ENCODE measurements at regions not wholly inside any gene's neighbourhood (a gene's known extent, or its start where the extent isn't known, plus 50 kb on each side); places are given as distances from the start of the nearest gene placed in this dataset.

DNA sequence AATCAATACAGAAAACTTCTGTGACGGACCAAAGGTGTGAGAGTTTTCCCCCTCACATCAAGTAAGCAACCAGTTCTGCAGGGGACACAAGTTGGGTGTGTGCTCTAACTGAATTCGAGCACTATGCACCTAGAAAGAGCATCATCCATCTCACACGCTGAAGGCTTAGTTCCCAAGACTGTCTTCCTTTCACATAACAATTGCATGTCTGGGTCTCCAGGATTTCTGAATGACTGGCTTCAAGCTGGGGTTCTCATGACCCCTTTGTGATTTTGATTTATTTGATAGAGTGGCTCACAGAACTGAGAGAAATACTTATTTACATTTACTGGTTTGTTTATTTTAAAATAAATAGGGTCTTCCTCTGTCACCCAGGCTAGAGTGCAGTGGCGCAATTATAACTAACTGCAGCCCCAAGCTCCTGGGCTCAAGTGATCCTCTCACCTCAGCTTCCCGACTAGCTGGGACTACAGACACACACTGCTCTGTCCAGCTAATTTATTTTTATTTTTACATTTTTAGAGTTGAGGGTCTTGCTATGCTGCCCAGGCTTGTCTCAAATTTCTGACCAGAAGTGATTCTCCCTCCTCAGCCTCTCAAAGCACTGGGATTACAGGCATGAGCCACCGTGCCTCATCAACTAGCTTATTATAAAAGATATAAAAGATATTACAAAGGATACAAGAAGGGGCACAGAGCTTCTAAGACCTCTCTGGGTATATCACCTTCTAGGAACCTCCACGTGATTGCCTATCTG is 316.7 kb upstream of the CDH12 start:
- Mint-ChIP-seq H3K4me1 (ENCODE audit: unreplicated experiment) (no peaks in the 10 kb centered on the region), H3K27me3 (ENCODE audit: unreplicated experiment) (no peaks in the 10 kb centered on the region), H3K27ac (ENCODE audit: unreplicated experiment) (no peak overlapping the region), H3K9me3 (ENCODE audit: unreplicated experiment) (no peaks in the 10 kb centered on the region), H3K36me3 (ENCODE audit: unreplicated experiment) (no peaks in the 10 kb centered on the region), H3K4me3 (ENCODE audit: unreplicated experiment) (no peak overlapping the region)
- TF ChIP-seq, protein P1, sequence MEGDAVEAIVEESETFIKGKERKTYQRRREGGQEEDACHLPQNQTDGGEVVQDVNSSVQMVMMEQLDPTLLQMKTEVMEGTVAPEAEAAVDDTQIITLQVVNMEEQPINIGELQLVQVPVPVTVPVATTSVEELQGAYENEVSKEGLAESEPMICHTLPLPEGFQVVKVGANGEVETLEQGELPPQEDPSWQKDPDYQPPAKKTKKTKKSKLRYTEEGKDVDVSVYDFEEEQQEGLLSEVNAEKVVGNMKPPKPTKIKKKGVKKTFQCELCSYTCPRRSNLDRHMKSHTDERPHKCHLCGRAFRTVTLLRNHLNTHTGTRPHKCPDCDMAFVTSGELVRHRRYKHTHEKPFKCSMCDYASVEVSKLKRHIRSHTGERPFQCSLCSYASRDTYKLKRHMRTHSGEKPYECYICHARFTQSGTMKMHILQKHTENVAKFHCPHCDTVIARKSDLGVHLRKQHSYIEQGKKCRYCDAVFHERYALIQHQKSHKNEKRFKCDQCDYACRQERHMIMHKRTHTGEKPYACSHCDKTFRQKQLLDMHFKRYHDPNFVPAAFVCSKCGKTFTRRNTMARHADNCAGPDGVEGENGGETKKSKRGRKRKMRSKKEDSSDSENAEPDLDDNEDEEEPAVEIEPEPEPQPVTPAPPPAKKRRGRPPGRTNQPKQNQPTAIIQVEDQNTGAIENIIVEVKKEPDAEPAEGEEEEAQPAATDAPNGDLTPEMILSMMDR (IDR thresholded peaks at IDR 0.05): no peak
- no peak for DNase-seq (ENCODE audit: extremely low spot score, unreplicated experiment)

DNA sequence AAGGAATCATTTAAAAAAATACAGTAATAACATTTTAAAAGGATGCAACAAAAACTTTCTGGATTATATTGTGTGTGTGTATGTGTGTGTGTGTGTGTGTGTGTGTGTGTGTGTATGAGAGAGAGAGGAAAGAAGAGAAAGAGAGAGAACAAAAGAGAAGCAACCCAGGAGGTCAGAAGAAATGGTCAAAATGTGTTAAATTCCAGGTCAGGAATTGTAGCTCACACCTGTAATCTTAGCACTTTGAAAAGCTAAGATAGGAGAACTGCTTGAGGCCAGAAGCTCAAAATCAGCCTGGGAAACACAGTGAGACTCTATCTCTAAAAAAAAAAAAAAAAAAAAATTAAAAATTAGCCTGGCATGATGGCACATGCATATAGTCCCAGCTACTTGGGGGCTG is 311.8 kb upstream of the CDH12 start:
- peaks cover 9% of the 10 kb centered on the region for H3K27me3 Mint-ChIP-seq (ENCODE audit: unreplicated experiment)
- no peaks in the 10 kb centered on the region for H3K36me3 Mint-ChIP-seq (ENCODE audit: unreplicated experiment)
- DNase-seq (ENCODE audit: extremely low spot score, unreplicated experiment): no peak
- no peaks in the 10 kb centered on the region for H3K9me3 Mint-ChIP-seq (ENCODE audit: unreplicated experiment)
- H3K27ac Mint-ChIP-seq (ENCODE audit: unreplicated experiment): no peak overlapping the region
- no peak overlapping the region for H3K4me3 Mint-ChIP-seq (ENCODE audit: unreplicated experiment)
- TF ChIP-seq, protein P1 (IDR thresholded peaks at IDR 0.05): no peak
- no peaks in the 10 kb centered on the region for H3K4me1 Mint-ChIP-seq (ENCODE audit: unreplicated experiment)

DNA sequence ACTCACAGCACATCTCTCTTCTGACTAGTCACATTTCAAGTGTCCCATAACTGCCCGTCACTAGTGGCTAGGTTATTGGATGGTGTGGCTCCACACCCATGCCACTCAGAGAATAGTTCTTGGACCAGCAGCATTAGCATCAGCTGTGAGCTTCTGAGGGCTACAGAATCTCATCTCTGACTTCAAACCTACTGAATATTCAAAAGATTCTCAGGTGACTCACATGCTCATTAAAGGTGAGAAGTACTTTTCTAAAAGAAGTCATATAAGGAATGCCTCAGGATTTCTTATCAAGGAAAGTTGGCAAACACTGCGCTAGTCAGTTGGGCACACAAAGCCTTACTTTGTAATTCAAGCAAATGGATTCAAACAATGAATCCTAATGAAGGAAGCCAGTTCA is 305.0 kb upstream of the CDH12 start:
- TF ChIP-seq, protein P1 (IDR thresholded peaks at IDR 0.05): no peak
- Mint-ChIP-seq H3K9me3 (ENCODE audit: unreplicated experiment) (no peaks in the 10 kb centered on the region), H3K27me3 (ENCODE audit: unreplicated experiment) (peaks cover 17% of the 10 kb centered on the region), H3K4me1 (ENCODE audit: unreplicated experiment) (no peaks in the 10 kb centered on the region), H3K4me3 (ENCODE audit: unreplicated experiment) (no peak overlapping the region), H3K27ac (ENCODE audit: unreplicated experiment) (no peak overlapping the region), H3K36me3 (ENCODE audit: unreplicated experiment) (no peaks in the 10 kb centered on the region)
- DNase-seq (ENCODE audit: extremely low spot score, unreplicated experiment): no peak

DNA sequence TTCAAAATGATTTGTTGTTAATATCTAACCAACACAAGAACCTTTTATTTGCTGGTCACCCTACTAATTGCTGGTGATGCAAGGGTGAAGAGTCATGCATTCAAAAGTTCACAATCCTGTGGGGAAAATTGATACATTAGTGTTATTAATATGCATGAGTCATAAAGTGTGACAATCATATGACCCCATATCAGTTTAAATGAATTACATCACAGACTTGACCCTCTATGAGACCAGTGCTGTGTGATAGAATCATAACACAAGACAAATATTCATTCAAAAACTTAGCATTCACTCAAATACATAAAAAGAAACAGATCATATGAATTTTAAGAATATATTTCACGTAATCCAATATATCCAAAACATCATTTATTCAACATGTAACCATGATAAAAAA is 304.6 kb upstream of the CDH12 start:
- Mint-ChIP-seq H3K36me3 (ENCODE audit: unreplicated experiment) (no peaks in the 10 kb centered on the region), H3K9me3 (ENCODE audit: unreplicated experiment) (no peaks in the 10 kb centered on the region), H3K27ac (ENCODE audit: unreplicated experiment) (no peak overlapping the region), H3K4me3 (ENCODE audit: unreplicated experiment) (no peak overlapping the region), H3K27me3 (ENCODE audit: unreplicated experiment) (peaks cover 17% of the 10 kb centered on the region), H3K4me1 (ENCODE audit: unreplicated experiment) (no peaks in the 10 kb centered on the region)
- TF ChIP-seq, protein P1 (IDR thresholded peaks at IDR 0.05): no peak
- DNase-seq (ENCODE audit: extremely low spot score, unreplicated experiment): no peak

DNA sequence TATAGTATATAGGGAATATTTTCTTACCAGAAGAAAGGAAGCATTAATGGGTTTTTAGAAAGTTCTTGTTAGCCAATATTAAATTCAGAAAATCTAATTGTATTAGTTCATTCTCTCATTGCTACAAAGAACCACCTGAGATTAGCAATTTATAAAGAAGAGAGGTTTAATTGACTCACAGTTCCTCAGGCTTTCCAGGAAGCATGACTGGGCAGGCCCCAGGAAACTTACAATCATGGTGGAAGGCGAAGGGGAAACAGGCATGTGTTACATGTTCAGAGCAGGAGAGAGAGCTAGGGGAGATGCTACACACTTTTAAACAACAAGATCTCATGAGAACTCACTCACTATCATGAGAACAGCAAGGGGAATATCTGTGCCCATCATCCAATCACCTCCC is 304.0 kb upstream of the CDH12 start:
- no peaks in the 10 kb centered on the region for H3K36me3 Mint-ChIP-seq (ENCODE audit: unreplicated experiment)
- H3K9me3 Mint-ChIP-seq (ENCODE audit: unreplicated experiment): no peaks in the 10 kb centered on the region
- H3K4me3 Mint-ChIP-seq (ENCODE audit: unreplicated experiment): no peak overlapping the region
- no peak for DNase-seq (ENCODE audit: extremely low spot score, unreplicated experiment)
- TF ChIP-seq, protein P1 (IDR thresholded peaks at IDR 0.05): no peak
- H3K27ac Mint-ChIP-seq (ENCODE audit: unreplicated experiment): no peak overlapping the region
- H3K27me3 Mint-ChIP-seq (ENCODE audit: unreplicated experiment): peaks cover 15% of the 10 kb centered on the region
- no peaks in the 10 kb centered on the region for H3K4me1 Mint-ChIP-seq (ENCODE audit: unreplicated experiment)

Measured in osteocyte (in vitro differentiated cells).